NCI-H1092 (cell line): ENCODE measurements at regions not wholly inside any gene's neighbourhood (a gene's known extent, or its start where the extent isn't known, plus 50 kb on each side); places are given as distances from the start of the nearest gene placed in this dataset.
"Not testable (repeated sequence)": the region's sequence is repeated elsewhere in the genome, so short reads cannot be mapped to it uniquely, and the experiment has no call there.

ENCODE experiments used
- DNase-seq: peaks from one replicate; lab custom pipeline; 2025; lab: John Stamatoyannopoulos, UW

DNA sequence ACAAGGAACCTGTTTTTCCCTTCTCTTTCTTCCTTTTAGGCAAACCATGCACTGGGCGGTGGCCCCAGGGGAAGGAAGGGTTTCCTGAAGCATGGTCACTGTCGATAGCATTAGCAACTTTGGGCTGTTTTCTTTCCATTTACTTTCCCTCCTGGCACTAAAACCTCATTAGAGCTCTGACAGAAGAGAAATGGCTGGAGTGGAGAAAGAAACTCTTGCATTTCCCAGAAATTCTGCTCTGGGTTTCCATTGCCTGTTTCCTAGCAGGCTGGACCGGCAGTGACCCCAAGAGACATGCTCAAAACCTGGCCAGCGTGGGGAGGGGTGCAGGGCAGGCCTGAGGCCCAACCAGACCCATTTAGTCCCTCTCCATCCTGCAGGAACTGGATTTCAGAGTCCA is 230.7 kb upstream of the CCL2 start:
- no peak for DNase-seq

GRCh38 chr17:34024806-34025551 is 230.1 kb upstream of the CCL2 start:
- DNase-seq: no peak

GRCh38 chr17:34030601-34031000 is 224.5 kb upstream of the CCL2 start:
- not testable (repeated sequence) for DNase-seq

GRCh38 chr17:34032305-34032704 is 222.8 kb upstream of the CCL2 start:
- not testable (repeated sequence) for DNase-seq

DNA sequence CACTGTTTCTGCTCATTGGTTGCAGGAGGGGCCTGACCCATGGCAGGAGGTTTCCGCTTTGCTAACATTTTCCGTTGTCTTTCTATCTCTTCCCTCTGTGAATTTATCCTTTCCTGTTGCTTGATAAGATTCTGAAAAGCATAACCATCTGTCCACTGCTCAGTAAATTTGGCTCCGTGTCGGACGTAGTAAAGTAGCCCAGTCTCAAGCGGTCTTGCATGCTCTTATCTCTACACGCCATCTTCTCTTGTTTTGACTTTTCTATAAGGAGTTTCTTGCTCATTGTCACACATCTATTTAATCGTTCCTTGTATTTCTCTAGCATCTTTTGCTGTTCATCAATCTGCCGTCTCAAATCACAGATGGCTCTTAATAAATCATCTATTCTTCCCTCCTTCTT is 216.3 kb upstream of the CCL2 start:
- DNase-seq: not testable (repeated sequence)

DNA sequence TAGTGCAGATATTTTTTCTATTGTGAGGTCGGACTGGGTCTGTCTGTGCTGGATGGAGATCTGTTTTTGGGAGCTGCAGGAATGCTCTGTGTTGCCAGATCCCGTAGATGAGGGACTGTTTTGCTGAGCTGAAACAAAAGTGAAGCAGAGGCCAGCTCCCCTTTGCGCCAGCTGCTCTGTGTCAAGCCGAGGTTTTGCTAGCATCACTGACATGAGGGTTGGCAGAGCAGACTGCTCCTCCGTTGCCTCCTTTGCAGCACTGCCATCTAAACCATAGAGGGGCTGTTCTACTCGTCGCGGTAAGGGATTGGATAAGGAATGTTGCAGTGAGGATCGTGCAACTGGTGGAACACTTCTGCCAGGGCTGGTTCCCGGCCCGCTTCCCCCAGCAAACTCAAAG is 215.9 kb upstream of the CCL2 start:
- not testable (repeated sequence) for DNase-seq

- DNase-seq: not testable (repeated sequence)
These were observed 215.1 kb upstream of the CCL2 start for GRCh38 chr17:34039759-34040555.

DNA sequence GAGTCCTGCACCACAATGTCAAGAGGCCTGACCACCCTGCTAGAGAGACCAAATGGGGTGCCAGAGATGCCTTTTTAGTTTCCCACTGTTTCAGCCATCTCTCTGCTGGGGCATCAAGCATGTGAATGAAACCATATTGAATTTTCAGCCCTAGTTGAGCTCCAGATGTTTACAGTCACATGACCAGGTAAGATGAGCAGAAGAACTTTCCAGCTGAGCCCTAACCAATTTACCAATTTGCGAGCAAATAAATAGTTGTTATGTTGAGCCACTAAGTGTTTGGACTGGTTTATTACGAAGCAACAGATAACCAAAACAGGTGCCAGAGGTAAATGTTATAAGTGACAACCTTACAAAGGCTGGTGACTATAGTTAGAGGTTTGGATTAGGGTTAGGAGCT is 209.1 kb upstream of the CCL2 start:
- DNase-seq: no peak

- no peak for DNase-seq
These were observed 204.0 kb upstream of the CCL2 start for GRCh38 chr17:34051046-34051445.

GRCh38 chr17:34054495-34054894 is 200.6 kb upstream of the CCL2 start:
- no peak for DNase-seq

DNA sequence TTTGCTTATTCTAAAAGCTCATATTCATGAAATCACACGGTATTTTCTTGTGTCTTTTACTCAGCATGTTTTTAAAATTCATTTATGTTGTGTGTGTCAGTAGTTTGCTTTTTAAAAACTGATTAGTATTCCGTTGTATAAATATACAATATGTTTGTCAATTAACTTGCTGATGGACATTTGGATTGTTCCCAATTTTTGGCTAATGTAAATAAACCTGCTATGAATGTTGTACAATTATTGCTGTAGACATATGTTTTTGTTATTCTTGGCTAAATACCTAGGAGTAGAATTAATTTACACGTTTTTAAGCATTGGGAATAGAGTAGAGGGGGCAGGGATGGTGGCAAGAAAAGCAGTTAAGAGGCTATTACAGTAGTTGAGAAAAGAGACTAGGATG is 199.5 kb upstream of the CCL2 start:
- no peak for DNase-seq

DNA sequence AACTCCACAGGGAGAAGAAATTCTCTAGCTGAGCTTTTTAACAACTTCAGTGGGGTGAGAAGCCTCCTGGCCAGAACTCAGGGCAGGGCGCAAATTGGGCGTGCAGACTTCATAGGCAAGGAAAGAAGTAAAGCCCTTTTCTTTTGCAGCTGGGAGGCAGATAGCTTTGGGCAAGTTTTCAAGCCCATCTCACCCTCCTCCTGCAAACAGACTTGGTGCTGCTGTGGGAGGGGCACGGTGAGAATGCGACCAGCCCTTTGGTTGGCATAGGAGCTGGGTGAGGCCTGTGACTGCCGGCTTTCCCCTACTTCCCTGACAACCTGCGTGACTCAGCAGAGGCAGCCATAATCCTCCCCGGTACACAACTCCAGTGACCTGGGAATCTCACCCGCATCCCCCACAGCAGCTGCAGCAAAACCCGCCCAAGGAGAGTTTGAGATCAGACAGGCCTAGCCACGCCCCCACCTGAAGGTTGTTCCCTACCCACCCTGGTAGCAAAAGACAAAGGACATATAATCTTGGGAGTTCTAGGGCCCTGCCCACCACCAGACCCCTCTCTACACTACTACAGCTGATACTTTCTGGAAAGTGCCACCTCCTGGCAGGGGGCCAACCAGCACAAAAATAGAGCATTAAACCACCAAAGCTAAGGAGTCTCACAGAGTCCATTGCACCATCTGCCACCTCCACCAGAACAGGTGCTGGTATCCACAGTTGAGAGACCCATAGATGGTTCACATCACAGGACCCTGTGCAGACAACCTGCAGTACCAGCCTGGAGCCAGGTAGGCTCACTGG is 195.5 kb upstream of the CCL2 start:
- DNase-seq: no peak

GRCh38 chr17:34066528-34066927 is 188.6 kb upstream of the CCL2 start:
- DNase-seq: no peak

DNA sequence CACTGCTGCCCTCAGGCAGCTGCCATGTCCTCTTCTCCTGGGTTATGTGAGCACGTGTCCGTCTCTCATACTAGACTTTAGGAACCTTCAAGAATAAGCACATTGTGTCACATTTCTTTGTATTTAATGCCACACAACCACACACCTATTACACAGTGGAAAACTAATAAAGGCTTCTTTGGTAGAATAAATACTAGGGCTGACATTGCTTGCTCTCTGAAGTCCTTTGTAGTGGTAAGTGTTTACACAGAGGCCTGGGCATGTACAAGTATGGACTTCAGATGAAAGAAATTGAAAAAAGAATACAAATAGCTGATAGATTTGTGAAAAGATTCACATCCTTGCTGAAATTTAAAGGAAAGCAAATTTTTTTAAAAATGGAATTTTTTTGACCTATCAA is 188.1 kb upstream of the CCL2 start:
- no peak for DNase-seq

DNA sequence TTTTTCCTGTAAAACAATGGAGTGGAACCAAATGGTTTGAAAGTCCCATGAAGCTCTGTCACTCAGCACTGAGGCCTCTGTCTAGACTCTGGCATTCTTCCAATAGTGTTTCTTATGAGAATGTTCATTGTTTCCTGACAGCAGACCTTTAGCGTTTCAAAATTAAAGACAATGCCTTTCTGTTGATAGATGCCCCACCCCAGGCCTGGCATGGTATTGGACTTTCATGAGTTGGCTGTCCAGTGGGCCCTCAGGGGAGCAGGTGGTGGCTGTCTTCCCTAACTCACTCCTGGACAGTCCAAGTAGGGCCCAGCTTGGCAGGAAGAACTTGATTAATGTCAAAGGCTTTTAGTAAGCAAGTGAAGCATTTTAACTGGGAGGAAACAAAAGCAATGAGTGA is 186.5 kb upstream of the CCL2 start:
- DNase-seq: no peak

- no peak for DNase-seq
These were observed 184.4 kb upstream of the CCL2 start for GRCh38 chr17:34070712-34071111.

- no peak for DNase-seq
These were observed 183.1 kb upstream of the CCL2 start for GRCh38 chr17:34071886-34072420.

- no peak for DNase-seq
These were observed 180.0 kb upstream of the CCL2 start for GRCh38 chr17:34075076-34075475.

DNA sequence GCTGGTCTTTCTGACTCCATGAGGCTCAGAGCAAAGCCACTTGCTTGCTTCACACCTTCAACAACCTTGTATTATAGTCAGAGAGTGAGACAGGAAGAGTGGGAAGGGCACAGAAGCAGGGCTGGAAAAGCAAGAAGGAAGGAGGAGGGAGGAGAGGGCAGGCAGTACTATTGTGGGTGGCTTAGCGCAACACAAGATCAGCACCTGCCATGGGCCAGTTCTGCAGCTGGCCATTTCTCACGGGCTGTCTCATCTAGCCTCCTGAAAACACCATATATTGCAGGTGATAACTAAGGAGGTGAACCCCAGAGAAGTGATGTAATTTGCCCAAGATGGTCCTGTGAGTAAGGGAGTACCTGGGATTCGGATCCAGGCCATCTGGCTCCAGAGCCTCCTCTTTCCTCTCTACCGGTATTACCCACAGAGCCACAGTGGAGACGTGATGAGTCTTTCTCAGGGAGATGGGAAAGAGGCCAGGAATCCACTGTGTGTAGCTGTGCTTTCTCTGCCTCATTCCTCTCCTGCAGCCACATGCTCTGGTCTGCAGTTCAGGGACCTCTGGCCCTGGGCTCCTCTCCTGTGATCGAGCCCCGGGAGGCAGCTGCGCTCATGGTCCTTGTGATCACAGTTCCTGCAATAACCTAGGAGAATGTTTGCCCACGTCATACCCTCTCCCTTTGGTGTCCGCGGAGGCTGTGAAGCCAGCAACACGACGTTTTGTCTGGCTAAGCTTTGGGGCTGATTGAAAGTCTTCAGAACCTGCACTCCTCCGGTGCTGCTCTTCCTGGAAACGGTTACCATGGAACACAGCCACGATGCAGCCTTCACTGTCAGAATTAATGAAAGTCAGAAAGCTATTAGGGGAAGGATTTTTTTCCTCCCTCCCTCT is 178.1 kb upstream of the CCL2 start:
- no peak for DNase-seq

DNA sequence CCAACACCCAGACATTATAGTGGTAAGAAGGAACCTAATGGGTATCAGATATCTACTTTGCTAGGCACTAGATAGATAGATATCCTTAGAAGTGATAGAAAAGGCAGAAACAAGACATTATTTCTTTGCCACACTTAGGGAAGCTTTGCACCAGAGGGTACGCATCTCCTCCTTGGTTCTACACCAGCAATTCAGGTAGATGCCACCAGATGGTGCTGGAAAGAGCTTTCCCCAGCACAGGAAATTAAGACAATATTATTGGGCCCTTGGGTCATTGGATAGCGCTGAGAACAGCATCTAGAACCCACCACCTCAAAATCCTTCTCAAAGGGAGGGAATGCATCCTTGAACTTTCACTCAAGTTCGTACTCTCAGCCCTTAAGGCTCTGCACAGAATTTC is 173.8 kb upstream of the CCL2 start:
- no peak for DNase-seq

- no peak for DNase-seq
These were observed 172.7 kb upstream of the CCL2 start for GRCh38 chr17:34082404-34082803.
